ENCODE measurements at regions not wholly inside any gene's neighbourhood (a gene's known extent, or its start where the extent isn't known, plus 50 kb on each side); places are given as distances from the start of the nearest gene placed in this dataset.

GRCh38 chr9:82337351-82337750, 348.8 kb downstream of the SPATA31D1 start:
- TF ChIP-seq CTCF (IDR thresholded peaks at IDR 0.05) (no peak), EZH2 (IDR thresholded peaks at IDR 0.05) (no peak)
